Mesendoderm (in vitro differentiated cells): ENCODE measurements at regions not wholly inside any gene's neighbourhood (a gene's known extent, or its start where the extent isn't known, plus 50 kb on each side); places are given as distances from the start of the nearest gene placed in this dataset.
"Not testable (repeated sequence)": the region's sequence is repeated elsewhere in the genome, so short reads cannot be mapped to it uniquely, and the experiment has no call there.

Experiments
- DNase-seq: peaks from one replicate; pipeline ENCODE4 v3.0.0; 2013
- H2AK5ac ChIP-seq: 2 replicates; pipeline ENCODE4 v1.6.1; 2013; ENCODE audit warnings: low read length, inconsistent platforms
- H2BK120ac ChIP-seq: 2 replicates; pipeline ENCODE4 v1.6.1; 2013; ENCODE audit warnings: low read depth, mild to moderate bottlenecking, low read length, moderate library complexity, mixed read lengths
- H2BK15ac ChIP-seq: replicated peaks from 2 replicates; pipeline ENCODE4 v1.6.1; 2013; ENCODE audit warnings: low read depth, mild to moderate bottlenecking, moderate library complexity
- H2BK5ac ChIP-seq: 2 replicates; pipeline ENCODE4 v1.6.1; 2013; ENCODE audit warnings: low read length, inconsistent platforms
- H3K18ac ChIP-seq: 2 replicates; pipeline ENCODE4 v1.6.1; 2013; ENCODE audit warnings: mild to moderate bottlenecking, low read length, mixed read lengths
- H3K23ac ChIP-seq: one replicate; pipeline ENCODE4 v1.6.1; 2013; ENCODE audit warnings: low read length
- H3K27ac ChIP-seq: 2 replicates; pipeline ENCODE4 v1.5.1; 2013; ENCODE audit warnings: low read depth, mild to moderate bottlenecking, inconsistent platforms, low read length, moderate library complexity
- H3K27me3 ChIP-seq: 2 replicates; pipeline ENCODE4 v1.6.1; 2013; ENCODE audit warnings: low read length, control low read depth, mild to moderate bottlenecking, inconsistent platforms; ENCODE audit not compliant: insufficient read depth, poor library complexity
- H3K36me3 ChIP-seq: 2 replicates; pipeline ENCODE4 v1.6.1; 2013; ENCODE audit warnings: low read length, inconsistent platforms; ENCODE audit not compliant: control insufficient read depth, insufficient read depth
- H3K4ac ChIP-seq: one replicate; pipeline ENCODE4 v1.6.1; 2013; ENCODE audit warnings: low read depth, mild to moderate bottlenecking, low read length, moderate library complexity
- H3K4me1 ChIP-seq: 2 replicates; pipeline ENCODE4 v1.6.1; 2013; ENCODE audit warnings: low read depth, low read length, inconsistent platforms; ENCODE audit not compliant: control insufficient read depth
- H3K4me2 ChIP-seq: 2 replicates; pipeline ENCODE4 v1.6.1; 2013; ENCODE audit warnings: low read length
- H3K4me3 ChIP-seq: 2 replicates; pipeline ENCODE4 v1.5.1; 2013; ENCODE audit warnings: mild to moderate bottlenecking, low read length
- H3K56ac ChIP-seq: one replicate; pipeline ENCODE4 v1.6.1; 2013; ENCODE audit warnings: low read length
- H3K79me1 ChIP-seq: 2 replicates; pipeline ENCODE4 v1.6.1; 2013; ENCODE audit warnings: low read length, inconsistent platforms
- H3K79me2 ChIP-seq: 2 replicates; pipeline ENCODE4 v1.6.1; 2013; ENCODE audit warnings: mild to moderate bottlenecking, low read length; ENCODE audit not compliant: control insufficient read depth, insufficient read depth
- H3K9ac ChIP-seq: 2 replicates; pipeline ENCODE4 v1.6.1; 2013; ENCODE audit warnings: low read length, inconsistent platforms
- H4K5ac ChIP-seq: one replicate; pipeline ENCODE4 v1.6.1; 2013; ENCODE audit warnings: low read length
- H4K8ac ChIP-seq: one replicate; pipeline ENCODE4 v1.6.1; 2013; ENCODE audit warnings: low read depth, mild to moderate bottlenecking, control low read depth, low read length, moderate library complexity
- WGBS: extraction: QIAGEN DNeasy Blood & Tissue Kit; methylation state at CpG from one replicate; pipeline ENCODE4 v1.1.7; 2013; ENCODE audit warnings: low lambda C conversion rate, missing lambda C conversion rate; ENCODE audit not compliant: insufficient coverage; ENCODE audit errors: extremely low coverage; 5-methylcytosine and 5-hydroxymethylcytosine counted together

DNA sequence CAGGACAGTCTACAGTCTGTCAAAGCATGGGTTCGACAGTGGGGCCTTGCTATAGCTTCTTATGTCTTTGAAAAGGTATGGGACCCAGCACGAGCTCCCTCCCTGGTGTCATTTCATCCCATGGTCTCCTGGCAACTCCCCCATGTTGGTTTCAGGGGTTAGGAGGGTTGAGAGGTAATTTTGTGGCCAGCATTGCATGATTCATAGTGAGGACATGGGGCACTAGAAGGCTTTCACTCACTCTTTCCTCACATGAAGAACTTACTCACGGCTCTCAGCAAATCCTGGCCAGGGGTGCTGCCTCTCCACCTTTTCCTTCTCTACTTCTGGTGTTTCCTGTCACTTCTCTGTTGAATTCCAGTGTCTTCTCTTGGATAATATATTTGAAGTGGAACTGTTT, 134.7 kb upstream of the TNPO1 start:
- Histone ChIP-seq H3K56ac (no peak overlapping the region), H3K18ac (no peak overlapping the region), H3K4me2 (no peak overlapping the region), H3K79me1 (no peaks in the 10 kb centered on the region), H2BK5ac (no peak overlapping the region), H3K27ac (no peak overlapping the region), H3K79me2 (no peaks in the 10 kb centered on the region), H4K8ac (no peak overlapping the region), H3K4me3 (no peak overlapping the region), H3K4ac (no peak overlapping the region), H3K23ac (no peak overlapping the region), H2BK15ac (no peak overlapping the region), H4K5ac (no peak overlapping the region), H3K27me3 (no peaks in the 10 kb centered on the region), H2AK5ac (no peak overlapping the region), H3K4me1 (no peaks in the 10 kb centered on the region), H2BK120ac (no peak overlapping the region), H3K36me3 (no peaks in the 10 kb centered on the region), H3K9ac (no peak overlapping the region)
- no CpG with 5 or more reads among the region's 3 CpGs for WGBS
- DNase-seq, result no peak

DNA sequence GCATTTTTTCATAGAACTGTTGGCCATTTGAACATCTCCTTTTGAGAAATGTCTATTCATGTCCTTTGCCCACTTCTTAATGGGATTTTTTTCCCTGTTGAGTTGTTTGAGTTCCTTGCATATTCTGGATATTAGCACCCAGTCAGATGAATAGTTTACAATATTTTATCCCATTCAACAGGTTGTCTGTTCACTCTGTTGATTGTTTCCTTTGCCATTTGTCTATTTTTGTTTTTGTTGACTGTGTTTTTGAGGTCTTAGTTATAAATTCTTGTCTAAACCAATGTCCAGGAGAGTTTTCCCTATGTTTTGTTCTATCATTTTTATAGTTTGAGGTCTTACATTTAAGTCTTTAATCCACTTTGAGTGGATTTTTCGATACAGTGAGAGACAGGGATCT, 139.0 kb upstream of the TNPO1 start:
- Histone ChIP-seq H3K4me1 (no peaks in the 10 kb centered on the region), H3K56ac (no peak overlapping the region), H4K5ac (no peak overlapping the region), H3K27ac (no peak overlapping the region), H3K79me1 (no peaks in the 10 kb centered on the region), H3K27me3 (no peaks in the 10 kb centered on the region), H2AK5ac (no peak overlapping the region), H3K79me2 (no peaks in the 10 kb centered on the region), H3K18ac (no peak overlapping the region), H2BK15ac (no peak overlapping the region), H3K23ac (no peak overlapping the region), H3K9ac (no peak overlapping the region), H3K36me3 (no peaks in the 10 kb centered on the region), H3K4ac (no peak overlapping the region), H2BK120ac (no peak overlapping the region), H2BK5ac (no peak overlapping the region), H3K4me2 (no peak overlapping the region), H3K4me3 (no peak overlapping the region), H4K8ac (no peak overlapping the region)
- no peak for DNase-seq
- WGBS, result no CpG with 5 or more reads among the region's 1 CpG

GRCh38 chr5:72676831-72677230, 139.6 kb upstream of the TNPO1 start:
- H3K9ac ChIP-seq, result not testable (repeated sequence)
- no CpG with 5 or more reads among the region's 8 CpGs for WGBS

GRCh38 chr5:72673623-72674022, 142.8 kb upstream of the TNPO1 start:
- no peak overlapping the region for H3K23ac ChIP-seq

More at GRCh38 chr5:72676831-72677230, 139.6 kb upstream of the TNPO1 start:
- H3K4me1 ChIP-seq, H3K56ac ChIP-seq, H3K4ac ChIP-seq, H2AK5ac ChIP-seq, H3K4me3 ChIP-seq, H2BK120ac ChIP-seq, H3K79me2 ChIP-seq, H3K27ac ChIP-seq, H3K23ac ChIP-seq, H3K36me3 ChIP-seq, H3K27me3 ChIP-seq, H3K18ac ChIP-seq, DNase-seq, H2BK15ac ChIP-seq, H4K8ac ChIP-seq, H2BK5ac ChIP-seq, H3K79me1 ChIP-seq, H4K5ac ChIP-seq, H3K4me2 ChIP-seq: not testable (repeated sequence)

DNA sequence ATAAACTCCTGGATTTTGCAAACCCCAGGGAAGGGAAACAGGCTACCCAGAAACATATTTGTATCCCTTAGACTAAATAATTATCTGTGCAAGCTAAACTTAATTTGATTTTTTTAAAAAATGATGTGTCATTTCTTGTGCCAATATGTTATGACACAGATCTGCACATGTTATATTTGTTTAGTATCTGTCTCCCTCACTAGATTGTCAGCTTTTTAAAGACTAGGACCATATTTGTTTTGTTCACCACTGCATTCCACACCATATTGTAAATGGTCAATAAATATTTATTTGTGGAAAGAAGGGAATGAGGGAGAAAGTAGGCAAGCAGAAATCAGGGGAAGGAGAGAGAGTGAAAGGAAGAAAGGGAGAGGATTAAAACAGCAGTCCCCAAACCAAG, 143.3 kb upstream of the TNPO1 start:
- Histone ChIP-seq H3K27ac (no peak overlapping the region), H3K27me3 (no peaks in the 10 kb centered on the region), H3K4me2 (no peak overlapping the region), H2BK15ac (no peak overlapping the region), H3K23ac (no peak overlapping the region), H3K56ac (no peak overlapping the region), H4K5ac (no peak overlapping the region), H3K36me3 (no peaks in the 10 kb centered on the region), H4K8ac (no peak overlapping the region), H3K4ac (no peak overlapping the region), H2AK5ac (no peak overlapping the region), H3K4me3 (no peak overlapping the region), H2BK120ac (no peak overlapping the region), H2BK5ac (no peak overlapping the region), H3K9ac (no peak overlapping the region), H3K4me1 (no peaks in the 10 kb centered on the region), H3K18ac (no peak overlapping the region), H3K79me2 (no peaks in the 10 kb centered on the region), H3K79me1 (no peaks in the 10 kb centered on the region)
- no peak for DNase-seq

More at GRCh38 chr5:72673623-72674022, 142.8 kb upstream of the TNPO1 start:
- no peaks in the 10 kb centered on the region for H3K4me1 ChIP-seq
- no peak overlapping the region for H3K27ac ChIP-seq
- H4K5ac ChIP-seq, result no peak overlapping the region
- no peak for DNase-seq
- no peaks in the 10 kb centered on the region for H3K27me3 ChIP-seq
- H3K4me3 ChIP-seq, result no peak overlapping the region
- no peak overlapping the region for H3K4ac ChIP-seq
- H2AK5ac ChIP-seq, result no peak overlapping the region
- H3K4me2 ChIP-seq, result no peak overlapping the region
- no peaks in the 10 kb centered on the region for H3K79me2 ChIP-seq
- H3K56ac ChIP-seq, result no peak overlapping the region
- H2BK5ac ChIP-seq, result no peak overlapping the region
- H2BK120ac ChIP-seq, result no peak overlapping the region
- no peak overlapping the region for H3K18ac ChIP-seq
- H2BK15ac ChIP-seq, result no peak overlapping the region
- no peaks in the 10 kb centered on the region for H3K79me1 ChIP-seq
- no peaks in the 10 kb centered on the region for H3K36me3 ChIP-seq
- H3K9ac ChIP-seq, result no peak overlapping the region
- H4K8ac ChIP-seq, result no peak overlapping the region

DNA sequence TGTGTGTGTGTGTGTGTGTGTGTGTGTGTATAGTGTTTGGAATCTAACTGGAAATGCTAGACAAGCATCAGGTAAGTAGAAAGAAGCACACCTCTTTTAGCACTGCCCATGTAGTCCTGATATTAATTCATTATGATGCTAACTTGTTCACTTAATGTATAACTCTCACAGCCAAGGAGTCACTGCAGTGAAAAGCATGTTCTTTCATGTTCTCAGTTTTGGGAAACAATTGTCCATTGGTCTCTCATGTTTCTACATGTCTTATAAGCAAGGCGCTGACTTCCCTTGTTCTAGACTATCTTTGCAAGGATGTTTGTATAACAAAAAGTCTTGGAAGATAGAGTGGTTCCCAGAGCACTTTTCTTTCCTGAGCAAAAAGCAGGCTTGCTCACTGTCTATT, 148.8 kb upstream of the TNPO1 start:
- no peak overlapping the region for H3K23ac ChIP-seq
- H3K4me3 ChIP-seq, result no peak overlapping the region
- H3K4ac ChIP-seq, result no peak overlapping the region
- no peak overlapping the region for H3K27ac ChIP-seq
- DNase-seq, result no peak
- no peak overlapping the region for H3K56ac ChIP-seq
- H2BK5ac ChIP-seq, result no peak overlapping the region
- no peaks in the 10 kb centered on the region for H3K79me1 ChIP-seq
- no peak overlapping the region for H4K5ac ChIP-seq
- H3K18ac ChIP-seq, result no peak overlapping the region
- H3K79me2 ChIP-seq, result no peaks in the 10 kb centered on the region
- H3K27me3 ChIP-seq, result no peaks in the 10 kb centered on the region
- H3K36me3 ChIP-seq, result no peaks in the 10 kb centered on the region
- H3K9ac ChIP-seq, result no peak overlapping the region
- H4K8ac ChIP-seq, result no peak overlapping the region
- no peak overlapping the region for H2AK5ac ChIP-seq
- H3K4me2 ChIP-seq, result no peak overlapping the region
- WGBS, result no CpG with 5 or more reads among the region's 1 CpG
- H2BK120ac ChIP-seq, result no peak overlapping the region
- no peaks in the 10 kb centered on the region for H3K4me1 ChIP-seq
- no peak overlapping the region for H2BK15ac ChIP-seq
